PFSK-1 (cell line): ENCODE measurements at regions not wholly inside any gene's neighbourhood (a gene's known extent, or its start where the extent isn't known, plus 50 kb on each side); places are given as distances from the start of the nearest gene placed in this dataset.

Source experiments
- FOXP2 ChIP-seq: optimal IDR thresholded peaks from 2 replicates; pipeline ENCODE3; 2011; ENCODE audit warnings: borderline replicate concordance, control low read depth, inconsistent platforms; ENCODE audit not compliant: insufficient read depth; ENCODE audit errors: extremely low read length, extremely low read depth
- POLR2AphosphoS5 ChIP-seq: IDR thresholded peaks from 2 replicates; pipeline ENCODE4 v1.6.1; 2012; ENCODE audit warnings: low read depth, mild to moderate bottlenecking, control low read depth, low read length, moderate library complexity
- REST ChIP-seq, 2 experiments: IDR thresholded peaks; 2 replicates each; pipeline versions ENCODE4 v1.6.1 to v1.8.0; 2011 to 2012; ENCODE audit warnings: low read depth in 2 of 2, low read length in 2 of 2, control low read depth in 1 of 2, inconsistent platforms in 1 of 2, mild to moderate bottlenecking in 1 of 2, moderate library complexity in 1 of 2; ENCODE audit not compliant: insufficient read depth in 1 of 2
- SIN3A ChIP-seq: IDR thresholded peaks from 2 replicates; pipeline ENCODE4 v1.6.1; 2012; ENCODE audit warnings: mild to moderate bottlenecking, low read length, moderate library complexity, borderline replicate concordance; ENCODE audit not compliant: insufficient read depth
- TAF1 ChIP-seq: IDR thresholded peaks from 2 replicates; pipeline ENCODE4 v1.6.1; 2012; ENCODE audit warnings: low read length, control low read depth, borderline replicate concordance; ENCODE audit not compliant: insufficient read depth

- TF ChIP-seq POLR2AphosphoS5, result no peak
- no peak for TF ChIP-seq TAF1
- TF ChIP-seq REST (IDR thresholded peaks at IDR 0.05; ENCODE audit: insufficient read depth in 1 of 2, low read depth in 2 of 2, low read length in 2 of 2), result no peak
- no peak for TF ChIP-seq SIN3A
- no peak for TF ChIP-seq FOXP2
These were observed 64.4 kb upstream of the LINC01488 start for GRCh38 chr11:69416762-69417698.

GRCh38 chr11:69417699-69418085, 63.8 kb upstream of the LINC01488 start:
- TF ChIP-seq REST (IDR thresholded peaks at IDR 0.05; ENCODE audit: insufficient read depth in 1 of 2, low read depth in 2 of 2, low read length in 2 of 2), result no peak
- no peak for TF ChIP-seq POLR2AphosphoS5
- TF ChIP-seq TAF1, result no peak
- no peak for TF ChIP-seq FOXP2
- no peak for TF ChIP-seq SIN3A

GRCh38 chr11:69418576-69419296, 62.7 kb upstream of the LINC01488 start:
- no peak for TF ChIP-seq POLR2AphosphoS5
- no peak for TF ChIP-seq TAF1
- TF ChIP-seq FOXP2, result no peak
- TF ChIP-seq REST (IDR thresholded peaks at IDR 0.05; ENCODE audit: insufficient read depth in 1 of 2, low read depth in 2 of 2, low read length in 2 of 2), result no peak
- no peak for TF ChIP-seq SIN3A

GRCh38 chr11:69419662-69420395, 61.6 kb upstream of the LINC01488 start:
- TF ChIP-seq REST (IDR thresholded peaks at IDR 0.05; ENCODE audit: insufficient read depth in 1 of 2, low read depth in 2 of 2, low read length in 2 of 2), result no peak
- TF ChIP-seq POLR2AphosphoS5, result no peak
- no peak for TF ChIP-seq TAF1
- no peak for TF ChIP-seq FOXP2
- no peak for TF ChIP-seq SIN3A
